Fibroblast of mammary gland (primary cell): ENCODE measurements at regions not wholly inside any gene's neighbourhood (a gene's known extent, or its start where the extent isn't known, plus 50 kb on each side); places are given as distances from the start of the nearest gene placed in this dataset.

ENCODE experiments used
- DNase-seq: peaks from one replicate; pipeline ENCODE4 v3.0.0-alpha.2; 2010; ENCODE audit warnings: low read depth
- H3K4me3 ChIP-seq: 2 replicates; pipeline ENCODE4 v1.5.1; 2011; ENCODE audit warnings: low read depth, mild to moderate bottlenecking, low read length, moderate library complexity; ENCODE audit not compliant: control insufficient read depth
- CTCF ChIP-seq: conservative IDR thresholded peaks from 2 replicates; pipeline ENCODE4 v1.5.1; 2011; ENCODE audit warnings: low read depth, low read length, inconsistent platforms; ENCODE audit not compliant: control insufficient read depth, insufficient read depth

GRCh38 chr3:106281221-106281620 is 412.4 kb upstream of the CBLB start:
- DNase-seq = no peak

GRCh38 chr3:106282943-106283342 is 414.1 kb upstream of the CBLB start:
- no peak for DNase-seq
- H3K4me3 ChIP-seq = no peak overlapping the region
- TF ChIP-seq CTCF = no peak

More at GRCh38 chr3:106281221-106281620, 412.4 kb upstream of the CBLB start:
- H3K4me3 ChIP-seq = no peak overlapping the region
- no peak for TF ChIP-seq CTCF

GRCh38 chr3:106288781-106289180 is 420.0 kb upstream of the CBLB start:
- H3K4me3 ChIP-seq = no peak overlapping the region
- TF ChIP-seq CTCF = no peak
- no peak for DNase-seq

GRCh38 chr3:106290304-106290997 is 421.6 kb upstream of the CBLB start:
- DNase-seq = no peak
- TF ChIP-seq CTCF = no peak
- no peak overlapping the region for H3K4me3 ChIP-seq

- H3K4me3 ChIP-seq = no peak overlapping the region
- no peak for TF ChIP-seq CTCF
- no peak for DNase-seq
These were observed 424.3 kb upstream of the CBLB start for GRCh38 chr3:106293161-106293560.

GRCh38 chr3:106294121-106294520 is 425.3 kb upstream of the CBLB start:
- DNase-seq = no peak

More at GRCh38 chr3:106294121-106294520, 425.3 kb upstream of the CBLB start:
- no peak overlapping the region for H3K4me3 ChIP-seq
- TF ChIP-seq CTCF = no peak
